ENCODE measurements at regions not wholly inside any gene's neighbourhood (a gene's known extent, or its start where the extent isn't known, plus 50 kb on each side); places are given as distances from the start of the nearest gene placed in this dataset.

GRCh38 chr1:82848043-82848442 lies 1047.3 kb downstream of the ADGRL2 start:
- DNase-seq: no peak

DNA sequence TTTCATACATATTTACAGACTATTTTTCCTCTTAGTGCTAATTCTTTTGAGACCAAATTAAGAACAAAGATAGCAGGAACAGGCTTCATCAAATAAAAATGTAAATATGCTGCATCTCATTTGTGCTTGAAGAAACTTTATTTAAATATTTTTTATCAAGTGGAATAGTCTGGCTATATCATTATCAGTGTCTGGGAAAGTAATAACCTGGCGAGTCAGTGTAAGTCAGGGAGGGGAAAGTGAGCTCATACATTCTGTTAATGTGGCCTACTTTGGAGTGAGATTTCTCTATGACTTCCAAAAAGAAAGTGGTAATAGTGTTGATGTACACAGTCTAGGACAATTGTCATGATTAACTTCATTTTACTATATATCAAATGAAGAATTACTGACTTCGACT lies 1045.1 kb downstream of the ADGRL2 start:
- no peak for DNase-seq

GRCh38 chr1:82844911-82845827 lies 1044.4 kb downstream of the ADGRL2 start:
- DNase-seq: no peak

DNA sequence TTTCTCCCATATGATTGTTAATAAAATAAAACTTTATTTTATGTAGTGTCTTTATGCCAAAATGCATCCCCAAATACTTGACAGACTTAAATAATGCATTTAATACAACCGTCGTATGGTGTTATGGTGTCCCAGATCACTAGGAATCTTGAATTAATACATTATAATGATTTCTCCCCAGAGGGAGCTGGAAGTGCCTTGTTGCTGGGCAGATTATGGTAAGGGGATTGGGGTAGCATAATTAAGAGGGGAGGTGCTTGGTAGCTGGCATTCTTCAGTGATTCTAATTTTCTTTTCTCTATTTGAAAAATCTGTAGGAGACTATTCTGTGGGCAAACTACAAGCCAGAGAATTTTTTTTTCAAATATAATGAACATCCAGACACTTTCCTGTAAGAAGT lies 1043.7 kb downstream of the ADGRL2 start:
- no peak for DNase-seq

- DNase-seq: no peak
These were observed 1043.1 kb downstream of the ADGRL2 start for GRCh38 chr1:82843876-82844275.

DNA sequence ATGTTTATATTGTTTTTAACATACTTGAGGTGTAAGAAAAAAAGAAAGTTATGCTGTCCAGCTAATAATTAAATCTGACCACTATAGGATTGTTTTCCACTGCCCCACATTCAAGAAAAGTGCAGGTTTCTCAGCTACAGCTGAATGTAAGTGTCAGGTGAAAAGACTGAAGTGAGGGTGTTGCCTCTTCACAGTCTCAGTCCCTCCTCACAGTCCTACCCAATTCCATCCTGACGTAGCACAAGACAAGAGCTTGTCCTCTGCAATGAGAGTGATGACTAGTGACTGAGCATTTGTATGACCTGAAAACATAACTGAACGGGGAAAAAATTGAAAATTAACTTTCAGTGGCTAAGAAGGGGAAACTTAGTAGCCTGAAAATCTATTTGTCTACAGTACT lies 1039.5 kb downstream of the ADGRL2 start:
- no peak for DNase-seq

- DNase-seq: no peak
These were observed 1037.2 kb downstream of the ADGRL2 start for GRCh38 chr1:82837766-82838465.

- no peak for DNase-seq
These were observed 1036.4 kb downstream of the ADGRL2 start for GRCh38 chr1:82836973-82837680.

GRCh38 chr1:82836213-82836972 lies 1035.7 kb downstream of the ADGRL2 start:
- DNase-seq: no peak

DNA sequence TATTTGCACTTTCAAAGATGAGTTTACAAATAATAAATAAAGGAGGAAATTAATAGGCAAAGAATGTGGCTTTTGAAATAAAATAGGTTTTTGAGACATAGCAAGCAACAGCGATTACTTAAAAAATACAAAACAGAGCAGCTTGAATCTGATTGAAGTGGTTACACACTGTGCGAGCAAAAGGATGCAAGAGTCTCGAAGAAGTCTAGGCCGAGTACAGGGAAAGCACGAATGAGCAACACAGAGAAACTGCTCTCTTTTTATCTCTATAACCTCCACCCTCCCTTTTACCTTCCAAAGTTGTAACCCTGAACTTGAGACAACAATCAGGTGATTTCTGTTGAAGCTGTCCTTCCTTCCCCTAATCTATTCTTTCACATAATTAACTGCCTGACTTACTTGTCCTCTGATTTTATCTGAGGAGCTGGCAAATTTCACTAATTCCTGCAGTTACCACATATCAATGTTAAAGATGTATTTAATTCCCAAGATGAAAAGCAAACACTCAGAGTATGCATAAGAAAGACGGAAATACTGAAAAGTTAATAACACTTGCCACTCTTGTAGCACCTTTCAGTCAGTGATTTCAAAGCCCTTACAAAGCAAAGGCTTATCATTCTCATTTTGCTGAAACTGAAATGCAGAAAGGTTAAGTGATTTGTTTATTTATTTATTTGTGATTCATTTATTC lies 1030.1 kb downstream of the ADGRL2 start:
- no peak for DNase-seq

DNA sequence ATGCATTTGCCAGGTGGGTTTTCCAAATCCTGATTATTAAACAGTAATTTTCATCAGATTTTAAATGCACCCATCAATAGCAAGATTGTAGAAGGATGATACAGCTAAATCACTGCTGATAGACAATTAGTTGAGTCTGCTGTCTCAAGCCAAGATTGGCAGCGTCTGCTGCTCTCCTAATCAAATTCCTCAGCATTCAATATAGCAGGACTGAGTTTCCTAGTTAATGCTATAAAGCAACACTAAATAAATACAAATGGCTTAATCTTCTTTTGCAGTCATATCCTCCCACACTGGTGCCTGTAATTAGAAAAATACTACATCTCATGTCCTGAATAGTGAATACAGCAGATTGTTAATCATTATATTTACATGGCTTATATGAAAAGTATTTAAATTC lies 1028.8 kb downstream of the ADGRL2 start:
- DNase-seq: no peak

DNA sequence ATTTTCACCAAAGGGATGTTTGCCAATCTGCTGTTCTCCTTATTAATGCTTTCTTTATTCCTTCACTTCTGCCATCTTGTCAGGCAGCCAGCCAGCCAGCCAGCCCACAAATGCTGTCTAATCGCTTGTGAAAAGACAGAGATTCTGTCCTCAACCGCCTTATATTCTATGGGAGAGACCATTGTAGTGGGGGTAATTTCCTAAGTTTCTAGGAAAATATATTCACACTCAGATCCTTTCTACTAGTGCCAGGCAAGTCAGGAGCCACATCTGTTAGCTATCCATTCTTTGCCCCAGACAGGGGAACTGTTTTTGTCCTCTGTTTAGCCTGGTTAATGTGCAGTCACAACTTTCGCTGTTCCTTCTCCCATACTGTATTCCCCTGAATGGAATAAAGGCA lies 1023.1 kb downstream of the ADGRL2 start:
- no peak for DNase-seq

DNA sequence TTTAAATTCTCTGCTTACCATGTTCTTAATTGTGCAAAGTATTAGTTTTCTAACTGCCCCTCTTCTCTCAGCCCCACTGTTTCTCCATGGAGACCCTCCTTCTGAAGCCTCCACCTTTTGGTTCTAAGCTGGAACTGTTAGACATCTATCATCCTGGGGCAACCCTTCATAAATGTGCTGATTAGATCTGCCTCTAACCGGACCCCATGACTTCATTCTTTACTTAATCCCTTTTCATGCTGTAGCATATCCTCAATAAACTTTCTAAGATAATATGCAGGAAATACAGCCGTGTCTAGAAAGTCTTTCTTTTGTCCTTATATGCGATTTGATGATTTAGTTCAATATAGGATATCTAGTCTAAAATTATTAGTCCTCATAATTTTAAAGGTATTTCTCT lies 1020.1 kb downstream of the ADGRL2 start:
- no peak for DNase-seq

GRCh38 chr1:82819234-82819633 lies 1018.5 kb downstream of the ADGRL2 start:
- no peak for DNase-seq

- no peak for DNase-seq
These were observed 1017.9 kb downstream of the ADGRL2 start for GRCh38 chr1:82818586-82818985.

DNA sequence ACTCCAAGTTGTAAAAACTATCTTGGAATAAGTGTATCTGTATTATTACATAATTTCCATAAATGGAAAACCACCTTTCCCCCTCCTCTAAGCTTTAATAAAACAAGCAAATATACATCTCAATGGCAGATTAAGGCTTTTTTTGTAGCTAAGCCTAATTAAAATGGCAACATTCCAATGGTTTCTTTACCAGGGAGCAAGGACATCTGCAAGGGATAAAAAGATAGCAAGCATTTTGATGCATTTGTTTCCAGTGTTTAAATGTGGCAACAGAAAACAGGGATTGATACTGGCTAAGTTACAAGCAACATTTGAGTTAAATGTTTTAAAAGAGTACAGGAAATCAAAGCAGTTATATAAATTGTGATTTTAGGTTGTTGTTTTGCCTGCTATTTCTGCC lies 1012.7 kb downstream of the ADGRL2 start:
- DNase-seq: no peak

DNA sequence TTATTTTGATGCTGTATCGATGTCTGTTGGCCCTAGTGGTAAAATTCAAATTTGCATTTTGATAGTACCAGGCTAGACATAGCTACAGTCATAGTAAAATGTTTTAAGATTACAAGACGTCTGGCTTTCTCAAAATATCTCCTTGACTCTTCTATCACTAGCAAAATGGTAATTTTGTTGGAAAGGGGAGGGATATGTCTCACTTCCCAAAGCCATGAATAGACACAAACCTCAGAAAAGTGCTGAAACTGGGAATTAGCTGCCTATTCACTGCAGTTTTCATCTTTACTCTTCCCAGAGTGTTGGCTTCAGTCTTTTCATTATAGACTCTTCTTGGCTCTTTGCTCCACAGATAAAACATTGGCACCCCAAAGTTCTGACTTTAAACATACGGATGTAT lies 1009.9 kb downstream of the ADGRL2 start:
- no peak for DNase-seq

DNA sequence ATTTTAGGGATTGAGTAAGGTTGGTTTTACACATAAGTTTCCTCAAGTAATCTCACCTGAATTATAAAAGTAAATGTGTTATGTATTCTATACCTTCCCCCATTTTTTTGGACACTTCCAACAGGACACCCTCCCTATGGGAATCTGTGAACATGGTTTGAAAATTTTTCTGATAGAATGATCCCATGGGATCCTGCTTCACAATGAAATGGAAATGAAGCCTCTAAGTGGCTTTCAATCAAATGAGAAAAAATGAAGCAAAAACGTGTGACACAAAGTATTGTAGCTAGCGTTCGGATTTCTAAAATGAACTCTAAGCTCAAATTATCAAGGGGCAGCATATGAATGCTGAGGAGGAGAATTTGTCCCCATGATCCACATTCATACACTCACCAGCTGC lies 1006.8 kb downstream of the ADGRL2 start:
- no peak for DNase-seq

DNA sequence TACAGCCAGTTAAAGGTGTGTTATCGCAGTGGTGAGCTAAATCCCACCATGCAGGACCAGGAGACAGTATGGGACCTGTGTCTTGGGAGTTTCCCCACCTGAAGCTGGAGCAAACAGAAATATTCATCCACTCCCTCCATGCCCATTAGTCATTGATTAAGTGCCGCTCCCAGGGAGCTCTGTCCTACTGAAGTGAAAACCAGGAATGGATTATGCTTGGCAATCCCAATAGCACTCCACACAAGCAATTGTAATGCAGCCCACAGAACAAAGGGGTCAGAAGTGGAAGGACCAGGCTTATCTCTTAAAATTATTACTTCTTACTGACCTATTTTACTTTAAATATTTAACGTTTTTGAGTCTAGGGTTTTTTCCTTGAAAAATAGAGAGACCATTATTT lies 1005.4 kb downstream of the ADGRL2 start:
- no peak for DNase-seq

DNA sequence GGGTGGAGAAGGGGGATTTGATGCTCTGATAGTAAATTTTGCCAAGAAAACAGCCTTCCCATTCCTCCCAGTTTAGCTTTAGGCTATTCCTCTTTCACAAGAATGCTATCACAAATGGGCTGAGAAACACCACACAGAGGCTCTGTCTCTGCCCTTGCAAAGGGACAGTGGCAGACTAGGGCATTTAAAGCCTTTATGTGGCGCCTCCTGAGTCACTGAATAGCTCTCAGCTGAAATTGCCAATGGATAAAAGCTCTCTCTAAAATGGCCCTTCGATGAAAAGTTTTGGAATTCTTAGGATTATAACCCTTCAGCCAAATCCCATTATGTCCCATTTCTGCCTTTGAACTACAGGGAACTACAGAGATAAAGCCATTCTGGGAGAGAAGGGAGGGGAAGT lies 1000.4 kb downstream of the ADGRL2 start:
- no peak for DNase-seq

DNA sequence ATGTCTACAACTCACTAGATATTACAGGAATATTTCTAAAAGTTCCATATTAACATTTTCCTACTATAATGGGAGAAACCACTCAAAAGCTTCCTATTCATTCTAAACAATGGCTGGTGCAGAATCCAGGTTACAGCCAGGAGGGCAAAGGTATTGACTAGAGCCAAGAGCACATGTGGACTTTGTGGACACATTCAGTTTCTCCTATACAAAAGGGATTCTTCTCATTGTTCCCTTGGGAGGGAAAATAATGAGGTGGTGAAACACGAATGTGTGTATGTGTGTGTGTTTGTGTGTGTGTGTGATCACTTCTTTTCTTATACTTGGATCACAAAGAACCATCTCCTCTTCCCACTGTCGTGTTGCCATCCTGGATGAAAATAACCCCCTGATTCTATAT lies 1000.0 kb downstream of the ADGRL2 start:
- DNase-seq: no peak

GRCh38 chr1:82799261-82799660 lies 998.5 kb downstream of the ADGRL2 start:
- no peak for DNase-seq

All from suppressor macrophage treated with lipopolysaccharide for 1 hour (primary cell).